Muscle of leg (tissue), 3 donors: ENCODE measurements at regions not wholly inside any gene's neighbourhood (a gene's known extent, or its start where the extent isn't known, plus 50 kb on each side); places are given as distances from the start of the nearest gene placed in this dataset.

ENCODE experiments used
- DNase-seq: peaks from one replicate; pipeline ENCODE4 v3.0.0; 2013
- H3K27ac ChIP-seq: one replicate; pipeline ENCODE4 v1.5.1; 2013; ENCODE audit warnings: mild to moderate bottlenecking, low read length, control low read depth
- H3K27me3 ChIP-seq: one replicate; pipeline ENCODE4 v1.6.1; 2013; ENCODE audit warnings: low read length; ENCODE audit not compliant: control insufficient read depth, insufficient read depth
- H3K36me3 ChIP-seq: one replicate; pipeline ENCODE4 v1.6.1; 2013; ENCODE audit warnings: low read length; ENCODE audit not compliant: control insufficient read depth, insufficient read depth
- H3K4me1 ChIP-seq: one replicate; pipeline ENCODE4 v1.6.1; 2013; ENCODE audit warnings: low read length; ENCODE audit not compliant: control insufficient read depth, insufficient read depth
- H3K4me3 ChIP-seq: one replicate; pipeline ENCODE4 v1.5.1; 2013; ENCODE audit warnings: low read length, control low read depth
- H3K9me3 ChIP-seq: replicated peaks from 2 replicates; pipeline ENCODE4 v1.6.1; 2013; ENCODE audit warnings: low read depth, low read length; ENCODE audit not compliant: control insufficient read depth
- WGBS: methylation state at CpG from one replicate; pipeline ENCODE4 v1.1.5; 2013; ENCODE audit warnings: missing lambda C conversion rate; ENCODE audit not compliant: insufficient coverage; 5-methylcytosine and 5-hydroxymethylcytosine counted together

GRCh38 chr5:66327008-66327407, 182.9 kb downstream of the SREK1 start:
- Histone ChIP-seq H3K27me3 (no peaks in the 10 kb centered on the region), H3K4me3 (no peak overlapping the region), H3K9me3 (no peaks in the 10 kb centered on the region), H3K27ac (no peak overlapping the region), H3K36me3 (no peaks in the 10 kb centered on the region), H3K4me1 (no peaks in the 10 kb centered on the region)
- no peak for DNase-seq
- 93% methylated on average over 2 of the region's 2 CpGs for WGBS

- WGBS, result 88% methylated on average over 3 of the region's 3 CpGs
- no peak overlapping the region for H3K4me3 ChIP-seq
- no peaks in the 10 kb centered on the region for H3K36me3 ChIP-seq
- DNase-seq, result no peak
- no peaks in the 10 kb centered on the region for H3K27me3 ChIP-seq
- H3K27ac ChIP-seq, result no peak overlapping the region
- H3K4me1 ChIP-seq, result no peaks in the 10 kb centered on the region
- no peaks in the 10 kb centered on the region for H3K9me3 ChIP-seq
Measured at GRCh38 chr5:66329078-66329477, 185.0 kb downstream of the SREK1 start.

DNA sequence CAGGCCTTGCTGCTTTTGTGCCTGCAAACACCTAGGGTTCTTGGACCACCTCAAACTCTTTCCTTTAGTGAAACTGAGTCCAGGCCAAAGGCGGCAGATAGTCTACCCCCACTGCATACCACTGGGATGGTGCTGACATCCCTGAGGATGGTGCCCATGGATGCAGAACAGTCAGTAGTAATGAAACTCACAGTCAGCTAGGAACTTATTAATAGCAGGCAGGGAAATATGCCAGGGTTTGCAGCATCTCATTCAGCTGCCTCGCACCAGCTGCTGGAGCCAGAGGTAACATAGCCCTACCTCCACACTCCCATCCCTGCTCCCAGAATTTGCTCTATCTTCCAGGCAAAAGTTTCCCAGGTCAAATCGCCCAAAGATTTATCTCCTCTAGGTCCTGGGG, 189.1 kb downstream of the SREK1 start:
- no peaks in the 10 kb centered on the region for H3K27me3 ChIP-seq
- no peaks in the 10 kb centered on the region for H3K4me1 ChIP-seq
- WGBS, result no CpG with 5 or more reads among the region's 3 CpGs
- DNase-seq, result no peak
- H3K27ac ChIP-seq, result no peak overlapping the region
- H3K4me3 ChIP-seq, result no peak overlapping the region
- H3K9me3 ChIP-seq, result no peaks in the 10 kb centered on the region
- no peaks in the 10 kb centered on the region for H3K36me3 ChIP-seq

- H3K4me3 ChIP-seq, result no peak overlapping the region
- no peaks in the 10 kb centered on the region for H3K36me3 ChIP-seq
- H3K9me3 ChIP-seq, result no peaks in the 10 kb centered on the region
- no peaks in the 10 kb centered on the region for H3K27me3 ChIP-seq
- WGBS, result 55% methylated on average over 4 of the region's 11 CpGs
- DNase-seq, result no peak
- no peak overlapping the region for H3K27ac ChIP-seq
- no peaks in the 10 kb centered on the region for H3K4me1 ChIP-seq
Measured at GRCh38 chr5:66337626-66338226, 193.6 kb downstream of the SREK1 start.

DNA sequence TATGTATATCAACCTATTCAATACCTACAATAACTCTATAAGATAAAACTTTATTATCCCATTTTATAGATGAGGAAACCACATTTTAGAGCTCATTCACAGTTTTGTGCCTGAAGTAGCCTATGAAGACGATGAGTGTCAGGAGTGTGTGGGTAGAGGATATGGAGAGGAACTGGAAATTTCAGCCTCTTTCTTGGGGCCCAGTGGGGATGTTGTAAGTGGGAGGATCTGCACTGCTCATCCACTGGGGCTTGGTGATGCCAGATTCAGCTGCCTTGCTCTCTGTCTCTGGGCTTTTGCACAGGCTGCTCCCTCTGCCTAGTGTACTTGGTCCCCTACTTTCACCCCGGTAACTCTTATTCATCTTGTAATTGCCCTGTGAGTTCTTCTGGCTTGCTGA, 194.7 kb downstream of the SREK1 start:
- no peaks in the 10 kb centered on the region for H3K36me3 ChIP-seq
- H3K27ac ChIP-seq, result no peak overlapping the region
- no peaks in the 10 kb centered on the region for H3K4me1 ChIP-seq
- no peaks in the 10 kb centered on the region for H3K27me3 ChIP-seq
- H3K4me3 ChIP-seq, result no peak overlapping the region
- no peaks in the 10 kb centered on the region for H3K9me3 ChIP-seq
- DNase-seq, result no peak
- WGBS, result 75% methylated on average over 1 of the region's 2 CpGs

- Histone ChIP-seq H3K27ac (no peak overlapping the region), H3K4me1 (no peaks in the 10 kb centered on the region), H3K4me3 (no peak overlapping the region), H3K36me3 (no peaks in the 10 kb centered on the region), H3K9me3 (no peaks in the 10 kb centered on the region), H3K27me3 (no peaks in the 10 kb centered on the region)
- peak; percentile 19 for DNase-seq
- WGBS, result no CpG with 5 or more reads among the region's 1 CpG
Measured at GRCh38 chr5:66339896-66340295, 195.8 kb downstream of the SREK1 start.

DNA sequence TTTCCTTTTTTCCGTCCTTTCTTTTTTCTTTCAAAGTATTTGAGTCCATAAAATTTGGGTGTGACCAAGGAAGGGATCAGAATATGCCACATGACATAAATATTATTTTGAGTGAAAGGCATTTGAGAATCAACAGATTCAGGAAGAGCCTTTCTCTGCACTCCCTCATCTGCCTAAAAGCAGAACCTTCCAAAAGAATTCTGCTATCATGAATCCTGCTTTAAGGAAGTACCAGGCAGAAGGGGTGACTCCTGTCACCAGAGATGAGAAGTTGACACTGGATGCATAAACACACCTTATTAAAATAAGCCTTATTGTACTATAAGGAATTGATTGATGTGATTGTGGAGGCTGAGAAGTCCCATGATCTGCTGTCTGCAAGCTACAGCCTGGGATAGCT, 196.7 kb downstream of the SREK1 start:
- H3K27me3 ChIP-seq, result no peaks in the 10 kb centered on the region
- no peak overlapping the region for H3K4me3 ChIP-seq
- no peak for DNase-seq
- H3K4me1 ChIP-seq, result no peaks in the 10 kb centered on the region
- no peak overlapping the region for H3K27ac ChIP-seq
- no peaks in the 10 kb centered on the region for H3K9me3 ChIP-seq
- WGBS, result no CpG with 5 or more reads among the region's 1 CpG
- H3K36me3 ChIP-seq, result no peaks in the 10 kb centered on the region

DNA sequence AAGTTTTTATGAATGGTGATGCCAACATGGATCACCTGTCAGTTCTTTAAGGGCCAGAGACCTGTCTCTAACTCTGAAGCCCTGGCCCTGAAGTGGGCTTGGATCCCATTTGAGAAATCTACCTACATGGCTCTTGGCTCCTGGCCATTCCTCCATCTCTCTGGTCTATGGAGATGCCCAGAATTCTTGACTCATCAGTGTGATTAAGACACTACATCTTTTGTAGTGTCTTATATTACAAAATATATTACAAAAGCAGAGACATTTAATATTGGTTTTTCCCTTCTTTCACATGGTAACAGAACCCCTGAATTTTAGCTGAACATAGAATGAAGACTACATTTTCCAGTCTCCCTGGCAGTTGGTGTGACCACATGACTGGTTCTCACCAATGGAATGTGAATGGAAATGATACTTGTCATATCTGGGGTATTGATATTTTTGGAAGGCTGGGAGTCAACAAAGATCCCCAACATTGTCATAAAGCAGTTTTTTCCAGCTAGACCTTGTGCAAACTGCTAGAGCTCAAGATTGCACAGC, 198.3 kb downstream of the SREK1 start:
- no peaks in the 10 kb centered on the region for H3K27me3 ChIP-seq
- no peaks in the 10 kb centered on the region for H3K36me3 ChIP-seq
- no peak overlapping the region for H3K27ac ChIP-seq

DNA sequence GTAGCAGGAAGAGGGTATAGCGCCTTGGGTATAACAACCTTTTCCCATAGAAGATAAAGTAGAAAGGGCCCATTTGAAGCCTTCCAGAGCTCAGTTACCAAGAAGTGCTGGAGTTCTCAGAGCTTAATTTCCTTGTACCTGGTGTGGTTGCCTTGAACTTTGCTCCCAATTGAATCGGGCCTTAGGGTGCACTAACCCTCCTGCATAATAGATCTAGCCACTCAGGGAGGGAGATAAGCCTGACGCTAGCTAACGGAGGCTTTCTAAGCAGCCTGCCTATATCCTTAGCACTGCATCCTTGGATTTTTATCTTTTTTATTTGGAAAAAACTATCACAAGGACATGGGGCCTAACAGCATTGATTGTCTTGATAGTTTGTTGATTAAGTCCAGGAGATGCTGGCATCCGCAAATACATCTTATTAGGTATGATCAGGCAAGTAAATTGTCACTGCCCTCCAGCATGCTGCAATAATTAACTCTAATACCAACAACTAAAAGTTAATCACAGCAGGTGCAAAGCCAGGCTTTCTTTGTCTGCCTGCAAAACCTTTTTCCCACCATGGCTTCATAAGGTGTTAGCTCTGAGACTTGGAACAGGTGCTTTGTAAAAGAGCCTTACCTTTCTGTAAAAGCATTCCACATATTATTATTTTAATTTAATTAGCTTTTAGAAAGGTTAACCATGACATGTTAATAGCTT, 199.4 kb downstream of the SREK1 start:
- Histone ChIP-seq H3K9me3 (no peaks in the 10 kb centered on the region), H3K4me1 (no peaks in the 10 kb centered on the region), H3K27ac (no peak overlapping the region), H3K4me3 (no peak overlapping the region), H3K36me3 (no peaks in the 10 kb centered on the region), H3K27me3 (no peaks in the 10 kb centered on the region)
- WGBS, result 43% methylated on average over 1 of the region's 5 CpGs
- no peak for DNase-seq

More for the DNA sequence above, 198.3 kb downstream of the SREK1 start:
- Histone ChIP-seq H3K9me3 (no peaks in the 10 kb centered on the region), H3K4me1 (no peaks in the 10 kb centered on the region), H3K4me3 (no peak overlapping the region)
- DNase-seq, result no peak

GRCh38 chr5:66344544-66344943, 200.4 kb downstream of the SREK1 start:
- H3K4me3 ChIP-seq, result no peak overlapping the region
- no peak overlapping the region for H3K27ac ChIP-seq
- DNase-seq, result no peak
- H3K9me3 ChIP-seq, result no peaks in the 10 kb centered on the region
- H3K4me1 ChIP-seq, result no peaks in the 10 kb centered on the region
- H3K36me3 ChIP-seq, result no peaks in the 10 kb centered on the region
- 60% methylated on average over 1 of the region's 1 CpG for WGBS
- H3K27me3 ChIP-seq, result no peaks in the 10 kb centered on the region
